ENCODE measurements at regions not wholly inside any gene's neighbourhood (a gene's known extent, or its start where the extent isn't known, plus 50 kb on each side); places are given as distances from the start of the nearest gene placed in this dataset.

DNA sequence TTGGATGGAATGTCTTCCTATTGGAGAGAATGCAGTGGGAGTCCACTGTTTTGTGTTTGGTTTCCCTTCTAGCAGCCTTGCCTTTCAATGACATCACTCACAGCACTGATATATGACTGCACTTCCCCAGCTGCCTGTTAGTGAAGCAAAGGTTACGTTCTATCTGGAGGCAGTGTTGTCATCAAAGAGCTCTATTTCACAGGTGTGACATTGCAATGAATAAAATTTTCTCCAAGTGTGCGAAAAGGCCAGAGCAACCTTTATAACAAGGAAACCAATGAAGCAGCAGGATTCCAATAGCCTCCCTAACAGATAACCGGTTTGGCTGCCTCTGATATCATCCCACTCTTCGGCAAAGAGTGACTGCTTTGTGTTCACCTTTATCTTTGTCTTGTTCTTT is 523.5 kb upstream of the ZNF608 start (continued):
- no peak for TF ChIP-seq ZNF592 (IDR thresholded peaks at IDR 0.05)
- TF ChIP-seq MXI1 (IDR thresholded peaks at IDR 0.05; ENCODE audit: low read depth, low read length), result no peak
- no peak for TF ChIP-seq FOS (IDR thresholded peaks at IDR 0.05; ENCODE audit: borderline replicate concordance, extremely low read depth, insufficient read length)
- no peak for TF ChIP-seq RUNX3 (IDR thresholded peaks at IDR 0.05; ENCODE audit: low read length)
- no peak for TF ChIP-seq HDGF (IDR thresholded peaks at IDR 0.05)
- no peak for TF ChIP-seq MYB (IDR thresholded peaks at IDR 0.05; ENCODE audit: borderline replicate concordance, low read depth, low read length)
- TF ChIP-seq, protein P1, sequence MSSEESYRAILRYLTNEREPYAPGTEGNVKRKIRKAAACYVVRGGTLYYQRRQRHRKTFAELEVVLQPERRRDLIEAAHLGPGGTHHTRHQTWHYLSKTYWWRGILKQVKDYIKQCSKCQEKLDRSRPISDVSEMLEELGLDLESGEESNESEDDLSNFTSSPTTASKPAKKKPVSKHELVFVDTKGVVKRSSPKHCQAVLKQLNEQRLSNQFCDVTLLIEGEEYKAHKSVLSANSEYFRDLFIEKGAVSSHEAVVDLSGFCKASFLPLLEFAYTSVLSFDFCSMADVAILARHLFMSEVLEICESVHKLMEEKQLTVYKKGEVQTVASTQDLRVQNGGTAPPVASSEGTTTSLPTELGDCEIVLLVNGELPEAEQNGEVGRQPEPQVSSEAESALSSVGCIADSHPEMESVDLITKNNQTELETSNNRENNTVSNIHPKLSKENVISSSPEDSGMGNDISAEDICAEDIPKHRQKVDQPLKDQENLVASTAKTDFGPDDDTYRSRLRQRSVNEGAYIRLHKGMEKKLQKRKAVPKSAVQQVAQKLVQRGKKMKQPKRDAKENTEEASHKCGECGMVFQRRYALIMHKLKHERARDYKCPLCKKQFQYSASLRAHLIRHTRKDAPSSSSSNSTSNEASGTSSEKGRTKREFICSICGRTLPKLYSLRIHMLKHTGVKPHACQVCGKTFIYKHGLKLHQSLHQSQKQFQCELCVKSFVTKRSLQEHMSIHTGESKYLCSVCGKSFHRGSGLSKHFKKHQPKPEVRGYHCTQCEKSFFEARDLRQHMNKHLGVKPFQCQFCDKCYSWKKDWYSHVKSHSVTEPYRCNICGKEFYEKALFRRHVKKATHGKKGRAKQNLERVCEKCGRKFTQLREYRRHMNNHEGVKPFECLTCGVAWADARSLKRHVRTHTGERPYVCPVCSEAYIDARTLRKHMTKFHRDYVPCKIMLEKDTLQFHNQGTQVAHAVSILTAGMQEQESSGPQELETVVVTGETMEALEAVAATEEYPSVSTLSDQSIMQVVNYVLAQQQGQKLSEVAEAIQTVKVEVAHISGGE (CRISPR knock-in tag; IDR thresholded peaks at IDR 0.05), result no peak
- TF ChIP-seq, protein P2, sequence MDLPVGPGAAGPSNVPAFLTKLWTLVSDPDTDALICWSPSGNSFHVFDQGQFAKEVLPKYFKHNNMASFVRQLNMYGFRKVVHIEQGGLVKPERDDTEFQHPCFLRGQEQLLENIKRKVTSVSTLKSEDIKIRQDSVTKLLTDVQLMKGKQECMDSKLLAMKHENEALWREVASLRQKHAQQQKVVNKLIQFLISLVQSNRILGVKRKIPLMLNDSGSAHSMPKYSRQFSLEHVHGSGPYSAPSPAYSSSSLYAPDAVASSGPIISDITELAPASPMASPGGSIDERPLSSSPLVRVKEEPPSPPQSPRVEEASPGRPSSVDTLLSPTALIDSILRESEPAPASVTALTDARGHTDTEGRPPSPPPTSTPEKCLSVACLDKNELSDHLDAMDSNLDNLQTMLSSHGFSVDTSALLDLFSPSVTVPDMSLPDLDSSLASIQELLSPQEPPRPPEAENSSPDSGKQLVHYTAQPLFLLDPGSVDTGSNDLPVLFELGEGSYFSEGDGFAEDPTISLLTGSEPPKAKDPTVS (IDR thresholded peaks at IDR 0.05; ENCODE audit: low read depth, low read length), result no peak
- TF ChIP-seq, protein P3, sequence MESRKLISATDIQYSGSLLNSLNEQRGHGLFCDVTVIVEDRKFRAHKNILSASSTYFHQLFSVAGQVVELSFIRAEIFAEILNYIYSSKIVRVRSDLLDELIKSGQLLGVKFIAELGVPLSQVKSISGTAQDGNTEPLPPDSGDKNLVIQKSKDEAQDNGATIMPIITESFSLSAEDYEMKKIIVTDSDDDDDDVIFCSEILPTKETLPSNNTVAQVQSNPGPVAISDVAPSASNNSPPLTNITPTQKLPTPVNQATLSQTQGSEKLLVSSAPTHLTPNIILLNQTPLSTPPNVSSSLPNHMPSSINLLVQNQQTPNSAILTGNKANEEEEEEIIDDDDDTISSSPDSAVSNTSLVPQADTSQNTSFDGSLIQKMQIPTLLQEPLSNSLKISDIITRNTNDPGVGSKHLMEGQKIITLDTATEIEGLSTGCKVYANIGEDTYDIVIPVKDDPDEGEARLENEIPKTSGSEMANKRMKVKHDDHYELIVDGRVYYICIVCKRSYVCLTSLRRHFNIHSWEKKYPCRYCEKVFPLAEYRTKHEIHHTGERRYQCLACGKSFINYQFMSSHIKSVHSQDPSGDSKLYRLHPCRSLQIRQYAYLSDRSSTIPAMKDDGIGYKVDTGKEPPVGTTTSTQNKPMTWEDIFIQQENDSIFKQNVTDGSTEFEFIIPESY (IDR thresholded peaks at IDR 0.05), result no peak
- TF ChIP-seq JUNB (IDR thresholded peaks at IDR 0.05), result no peak
- no peak for TF ChIP-seq ATF7 (IDR thresholded peaks at IDR 0.05; ENCODE audit: low read depth)
- no peak for TF ChIP-seq ZNF207 (IDR thresholded peaks at IDR 0.05; ENCODE audit: borderline replicate concordance)
- TF ChIP-seq EGR1 (IDR thresholded peaks at IDR 0.05; ENCODE audit: borderline replicate concordance in 1 of 2, low read depth in 2 of 2, low read length in 2 of 2), result no peak

Measured in GM12878 (cell line).